DMS 273 (cell line): ENCODE measurements at regions not wholly inside any gene's neighbourhood (a gene's known extent, or its start where the extent isn't known, plus 50 kb on each side); places are given as distances from the start of the nearest gene placed in this dataset.
"Not testable (repeated sequence)": the region's sequence is repeated elsewhere in the genome, so short reads cannot be mapped to it uniquely, and the experiment has no call there.

Source experiments
- DNase-seq: peaks from one replicate; lab custom pipeline; 2025; ENCODE audit not compliant: unreplicated experiment; lab: John Stamatoyannopoulos, UW

- no peak for DNase-seq
These were observed 52.4 kb downstream of the ELAPOR2 start for GRCh38 chr7:87007038-87007437.

- no peak for DNase-seq
These were observed 54.5 kb downstream of the ELAPOR2 start for GRCh38 chr7:87004956-87005355.

- DNase-seq, result peak; percentile 51
These were observed 55.3 kb downstream of the ELAPOR2 start for GRCh38 chr7:87003872-87004798.

GRCh38 chr7:87001214-87001613 lies 58.2 kb downstream of the ELAPOR2 start:
- DNase-seq, result peak; percentile 49

GRCh38 chr7:87000344-87000743 lies 59.1 kb downstream of the ELAPOR2 start:
- peak; percentile 75 for DNase-seq

GRCh38 chr7:86999750-87000149 lies 59.7 kb downstream of the ELAPOR2 start:
- DNase-seq, result peak; percentile 70

GRCh38 chr7:86995814-86996213 lies 63.6 kb downstream of the ELAPOR2 start:
- peak; percentile 73 for DNase-seq

GRCh38 chr7:86995052-86995725 lies 64.3 kb downstream of the ELAPOR2 start:
- DNase-seq, result peak; percentile 54

GRCh38 chr7:86991771-86992191 lies 67.7 kb downstream of the ELAPOR2 start:
- DNase-seq, result peak; percentile 25

- no peak for DNase-seq
These were observed 68.2 kb downstream of the ELAPOR2 start for GRCh38 chr7:86991093-86991769.

GRCh38 chr7:86989407-86989806 lies 70.0 kb downstream of the ELAPOR2 start:
- DNase-seq, result no peak

GRCh38 chr7:86987834-86988233 lies 71.6 kb downstream of the ELAPOR2 start:
- not testable (repeated sequence) for DNase-seq

GRCh38 chr7:86987358-86987757 lies 72.1 kb downstream of the ELAPOR2 start:
- DNase-seq, result not testable (repeated sequence)

GRCh38 chr7:86985342-86985741 lies 74.1 kb downstream of the ELAPOR2 start:
- DNase-seq, result not testable (repeated sequence)

- DNase-seq, result not testable (repeated sequence)
These were observed 75.8 kb downstream of the ELAPOR2 start for GRCh38 chr7:86983654-86984053.

GRCh38 chr7:86981937-86982336 lies 77.5 kb downstream of the ELAPOR2 start:
- not testable (repeated sequence) for DNase-seq

GRCh38 chr7:86981127-86981526 lies 78.3 kb downstream of the ELAPOR2 start:
- peak; percentile 70 for DNase-seq

GRCh38 chr7:86980223-86980622 lies 79.2 kb downstream of the ELAPOR2 start:
- no peak for DNase-seq

GRCh38 chr7:86978808-86979506 lies 80.5 kb downstream of the ELAPOR2 start:
- DNase-seq, result no peak

- DNase-seq, result no peak
These were observed 82.5 kb downstream of the ELAPOR2 start for GRCh38 chr7:86976958-86977357.

- DNase-seq, result no peak
These were observed 83.5 kb downstream of the ELAPOR2 start for GRCh38 chr7:86975914-86976313.
